ENCODE measurements at regions not wholly inside any gene's neighbourhood (a gene's known extent, or its start where the extent isn't known, plus 50 kb on each side); places are given as distances from the start of the nearest gene placed in this dataset.

- H3K4me3 ChIP-seq (ENCODE audit: control insufficient read depth, low read depth, low read length): no peak overlapping the region
- no peak for DNase-seq (ENCODE audit: low read depth)
- no peak for TF ChIP-seq CTCF (conservative IDR thresholded peaks at IDR 0.05; ENCODE audit: control insufficient read depth, insufficient read depth, low read depth, low read length)
Measured at GRCh38 chr7:25294624-25295023, 66.3 kb upstream of the NPVF start.

- no peak for TF ChIP-seq CTCF (conservative IDR thresholded peaks at IDR 0.05; ENCODE audit: control insufficient read depth, insufficient read depth, low read depth, low read length)
- no peak for DNase-seq (ENCODE audit: low read depth)
Measured at GRCh38 chr7:25295387-25295786, 67.1 kb upstream of the NPVF start.

GRCh38 chr7:25296086-25296485 is 67.8 kb upstream of the NPVF start:
- no peak for TF ChIP-seq CTCF (conservative IDR thresholded peaks at IDR 0.05; ENCODE audit: control insufficient read depth, insufficient read depth, low read depth, low read length)
- no peak overlapping the region for H3K4me3 ChIP-seq (ENCODE audit: control insufficient read depth, low read depth, low read length)
- no peak for DNase-seq (ENCODE audit: low read depth)

More at GRCh38 chr7:25295387-25295786, 67.1 kb upstream of the NPVF start:
- no peak overlapping the region for H3K4me3 ChIP-seq (ENCODE audit: control insufficient read depth, low read depth, low read length)

GRCh38 chr7:25297278-25297677 is 69.0 kb upstream of the NPVF start:
- DNase-seq (ENCODE audit: low read depth): no peak
- no peak overlapping the region for H3K4me3 ChIP-seq (ENCODE audit: control insufficient read depth, low read depth, low read length)
- no peak for TF ChIP-seq CTCF (conservative IDR thresholded peaks at IDR 0.05; ENCODE audit: control insufficient read depth, insufficient read depth, low read depth, low read length)

- no peak for TF ChIP-seq CTCF (conservative IDR thresholded peaks at IDR 0.05; ENCODE audit: control insufficient read depth, insufficient read depth, low read depth, low read length)
- peak; percentile 58 for DNase-seq (ENCODE audit: low read depth)
- no peak overlapping the region for H3K4me3 ChIP-seq (ENCODE audit: control insufficient read depth, low read depth, low read length)
Measured at GRCh38 chr7:25303281-25304181, 75.2 kb upstream of the NPVF start.

GRCh38 chr7:25304691-25305090 is 76.4 kb upstream of the NPVF start:
- TF ChIP-seq CTCF (conservative IDR thresholded peaks at IDR 0.05; ENCODE audit: control insufficient read depth, insufficient read depth, low read depth, low read length): no peak
- H3K4me3 ChIP-seq (ENCODE audit: control insufficient read depth, low read depth, low read length): no peak overlapping the region
- no peak for DNase-seq (ENCODE audit: low read depth)
